ENCODE measurements at regions not wholly inside any gene's neighbourhood (a gene's known extent, or its start where the extent isn't known, plus 50 kb on each side); places are given as distances from the start of the nearest gene placed in this dataset.

DNA sequence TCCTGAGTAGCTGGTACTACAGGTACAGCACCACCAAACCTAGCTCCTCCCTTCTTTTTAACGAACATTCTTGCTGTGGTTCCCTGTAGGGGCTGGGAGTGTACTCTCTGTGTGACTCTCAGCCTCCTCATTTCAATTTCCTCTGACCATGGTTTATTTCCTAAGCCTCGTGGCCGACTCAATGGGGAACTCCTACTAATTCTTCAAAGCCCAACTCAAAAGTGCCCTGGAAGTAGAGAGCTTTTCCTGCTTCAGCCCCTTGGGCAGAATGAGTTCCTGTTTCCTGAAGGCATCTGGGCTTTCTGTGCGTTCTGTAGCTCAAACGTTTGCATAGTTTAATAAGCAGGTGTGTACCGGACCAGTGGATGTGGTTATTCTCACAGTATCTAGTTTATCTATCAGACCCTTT lies 70.9 kb upstream of the ACOT11 start:
- H3K9me3 ChIP-seq, result no peaks in the 10 kb centered on the region
- H3K4me3 ChIP-seq, result no peak overlapping the region
- no peak for TF ChIP-seq CTCF (IDR thresholded peaks at IDR 0.05)
- no peaks in the 10 kb centered on the region for H3K36me3 ChIP-seq
- H3K27ac ChIP-seq, result no peak overlapping the region
- DNase-seq (ENCODE audit: low spot score), result no peak
- peaks cover 0 to 20% of the 10 kb centered on the region in 2 donors for H3K4me1 ChIP-seq
- H3K27me3 ChIP-seq, result no peaks in the 10 kb centered on the region

GRCh38 chr1:54476530-54477109 lies 70.4 kb upstream of the SSBP3 start:
- Histone ChIP-seq H3K9me3 (no peaks in the 10 kb centered on the region), H3K27me3 (no peaks in the 10 kb centered on the region), H3K27ac (no peak overlapping the region), H3K4me3 (no peak overlapping the region), H3K36me3 (no peaks in the 10 kb centered on the region), H3K4me1 (peaks cover 0 to 20% of the 10 kb centered on the region in 2 donors)
- TF ChIP-seq CTCF (IDR thresholded peaks at IDR 0.05), result no peak
- DNase-seq (ENCODE audit: low spot score), result no peak

GRCh38 chr1:54475946-54476516 lies 69.8 kb upstream of the SSBP3 start:
- Histone ChIP-seq H3K36me3 (no peaks in the 10 kb centered on the region), H3K27ac (no peak overlapping the region)

GRCh38 chr1:54475357-54475881 lies 69.2 kb upstream of the SSBP3 start:
- Histone ChIP-seq H3K27ac (no peak overlapping the region), H3K4me1 (peaks cover 0 to 20% of the 10 kb centered on the region in 2 donors), H3K4me3 (peak overlapping the region in 1 of 2 donors; percentile 48), H3K9me3 (no peaks in the 10 kb centered on the region), H3K27me3 (no peaks in the 10 kb centered on the region), H3K36me3 (no peaks in the 10 kb centered on the region)
- no peak for DNase-seq (ENCODE audit: low spot score)
- TF ChIP-seq CTCF (IDR thresholded peaks at IDR 0.05), result no peak

More at GRCh38 chr1:54475946-54476516, 69.8 kb upstream of the SSBP3 start:
- Histone ChIP-seq H3K4me1 (peaks cover 0 to 20% of the 10 kb centered on the region in 2 donors), H3K9me3 (no peaks in the 10 kb centered on the region), H3K27me3 (no peaks in the 10 kb centered on the region), H3K4me3 (no peak overlapping the region)
- no peak for DNase-seq (ENCODE audit: low spot score)
- TF ChIP-seq CTCF (IDR thresholded peaks at IDR 0.05), result no peak

DNA sequence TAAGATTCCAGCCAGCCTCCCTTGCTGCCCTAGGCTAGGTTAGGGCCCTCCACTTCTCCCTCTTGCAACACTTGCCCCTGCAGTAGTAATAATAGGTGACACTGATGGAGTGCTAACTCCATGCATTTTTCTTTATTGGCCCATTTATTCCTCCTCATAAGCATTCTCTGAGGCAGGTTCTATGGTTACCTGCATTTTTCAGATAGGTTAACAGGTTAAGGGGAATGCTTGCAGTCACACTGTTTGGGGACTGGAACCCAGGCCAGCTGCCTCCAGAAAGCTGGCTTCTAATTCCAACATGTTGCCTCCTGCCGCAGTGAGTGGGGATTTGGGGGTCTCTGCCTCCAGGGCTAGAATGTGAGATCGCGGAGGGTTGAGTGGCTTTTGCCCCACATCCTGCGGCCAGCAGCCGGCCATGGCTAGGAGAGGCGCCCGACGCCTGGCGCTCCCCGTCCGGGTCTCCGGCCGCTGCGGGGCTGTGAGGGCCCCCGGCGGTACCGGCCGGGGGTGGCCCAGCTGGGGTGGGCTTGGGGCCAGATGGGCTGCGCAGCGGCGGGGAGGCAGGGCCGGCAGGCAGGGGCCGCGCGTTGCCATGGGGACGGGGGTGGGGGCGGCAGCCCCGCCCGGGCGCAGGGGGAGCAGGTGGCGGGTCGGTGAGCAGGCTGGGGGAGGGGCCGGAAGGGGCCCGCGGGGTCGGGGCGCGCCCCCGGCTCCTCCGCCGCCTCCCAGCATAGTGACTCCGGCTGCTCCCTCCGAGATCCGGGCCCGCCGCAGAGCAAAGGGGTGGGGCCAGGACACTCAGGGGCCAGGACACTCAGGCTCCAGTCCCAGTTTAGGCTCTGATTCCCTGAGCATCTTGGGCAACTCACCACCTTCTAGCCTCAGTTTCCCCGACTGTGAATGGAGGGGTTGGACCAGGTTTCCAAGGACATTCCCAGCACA lies 68.4 kb upstream of the SSBP3 start:
- H3K4me3 ChIP-seq, result peak overlapping the region; percentile 30 to 48
- H3K36me3 ChIP-seq, result no peaks in the 10 kb centered on the region
- H3K27ac ChIP-seq, result no peak overlapping the region
- no peak for DNase-seq (ENCODE audit: low spot score)
- no peaks in the 10 kb centered on the region for H3K9me3 ChIP-seq
- no peaks in the 10 kb centered on the region for H3K27me3 ChIP-seq
- no peak for TF ChIP-seq CTCF (IDR thresholded peaks at IDR 0.05)
- peaks cover 0 to 20% of the 10 kb centered on the region in 2 donors for H3K4me1 ChIP-seq
